ENCODE measurements at regions not wholly inside any gene's neighbourhood (a gene's known extent, or its start where the extent isn't known, plus 50 kb on each side); places are given as distances from the start of the nearest gene placed in this dataset.
"Not testable (repeated sequence)": the region's sequence is repeated elsewhere in the genome, so short reads cannot be mapped to it uniquely, and the experiment has no call there.

- DNase-seq (ENCODE audit: low read depth, low spot score), result not testable (repeated sequence)
Measured at GRCh38 chr16:31745098-31745497, 128.5 kb upstream of the ZNF267 start.

GRCh38 chr16:31745900-31746299 lies 127.7 kb upstream of the ZNF267 start:
- no peak for DNase-seq (ENCODE audit: low read depth, low spot score)

- DNase-seq (ENCODE audit: low read depth, low spot score), result no peak
Measured at GRCh38 chr16:31754998-31755615, 118.5 kb upstream of the ZNF267 start.

GRCh38 chr16:31764103-31764502 lies 109.5 kb upstream of the ZNF267 start:
- DNase-seq (ENCODE audit: low read depth, low spot score), result no peak

GRCh38 chr16:31767267-31767666 lies 106.3 kb upstream of the ZNF267 start:
- no peak for DNase-seq (ENCODE audit: low read depth, low spot score)

GRCh38 chr16:31780342-31780741 lies 93.3 kb upstream of the ZNF267 start:
- DNase-seq (ENCODE audit: low read depth, low spot score), result no peak

- no peak for DNase-seq (ENCODE audit: low read depth, low spot score)
Measured at GRCh38 chr16:31785126-31785525, 88.5 kb upstream of the ZNF267 start.

GRCh38 chr16:31807086-31807485 lies 66.5 kb upstream of the ZNF267 start:
- DNase-seq (ENCODE audit: low read depth, low spot score), result no peak

- DNase-seq (ENCODE audit: low read depth, low spot score), result no peak
Measured at GRCh38 chr16:31810863-31811262, 62.7 kb upstream of the ZNF267 start.

- DNase-seq (ENCODE audit: low read depth, low spot score), result not testable (repeated sequence)
Measured at GRCh38 chr16:31816141-31816540, 57.5 kb upstream of the ZNF267 start.

GRCh38 chr16:31819386-31819785 lies 54.2 kb upstream of the ZNF267 start:
- no peak for DNase-seq (ENCODE audit: low read depth, low spot score)

- no peak for DNase-seq (ENCODE audit: low read depth, low spot score)
Measured at GRCh38 chr16:31819948-31820347, 53.7 kb upstream of the ZNF267 start.

All from activated CD4-positive, CD25-positive, alpha-beta regulatory T cell treated with anti-CD3 and anti-CD28 coated beads, Interleukin-2, amount 50 U/mL, for 16 hours (primary cell).